ENCODE measurements at regions not wholly inside any gene's neighbourhood (a gene's known extent, or its start where the extent isn't known, plus 50 kb on each side); places are given as distances from the start of the nearest gene placed in this dataset.

DNA sequence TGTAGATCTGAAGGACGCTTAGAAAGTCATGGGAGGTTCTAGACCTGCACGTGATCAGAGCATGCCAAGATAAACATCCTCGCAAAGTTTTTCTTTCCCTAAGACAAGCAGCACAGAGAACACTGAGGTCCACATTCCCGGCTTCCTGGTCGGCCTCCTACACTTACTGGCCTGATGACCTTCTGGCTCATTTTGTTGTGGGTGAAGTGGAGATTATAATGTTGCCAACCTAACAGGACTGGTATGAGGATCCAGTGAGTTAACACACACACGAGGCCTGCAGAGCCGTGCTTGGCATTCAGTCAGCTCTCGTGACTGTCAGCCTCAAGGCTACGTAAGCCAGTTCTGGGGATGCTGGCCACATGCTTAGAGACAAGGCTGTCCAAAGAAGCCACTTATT, 186.0 kb downstream of the TENT4A start:
- TF ChIP-seq SIN3A (IDR thresholded peaks at IDR 0.05; ENCODE audit: borderline replicate concordance, insufficient read depth, low read length): no peak
- no peak for TF ChIP-seq TAF1 (IDR thresholded peaks at IDR 0.05; ENCODE audit: borderline replicate concordance, insufficient read depth, low read length)
- TF ChIP-seq, protein P1, sequence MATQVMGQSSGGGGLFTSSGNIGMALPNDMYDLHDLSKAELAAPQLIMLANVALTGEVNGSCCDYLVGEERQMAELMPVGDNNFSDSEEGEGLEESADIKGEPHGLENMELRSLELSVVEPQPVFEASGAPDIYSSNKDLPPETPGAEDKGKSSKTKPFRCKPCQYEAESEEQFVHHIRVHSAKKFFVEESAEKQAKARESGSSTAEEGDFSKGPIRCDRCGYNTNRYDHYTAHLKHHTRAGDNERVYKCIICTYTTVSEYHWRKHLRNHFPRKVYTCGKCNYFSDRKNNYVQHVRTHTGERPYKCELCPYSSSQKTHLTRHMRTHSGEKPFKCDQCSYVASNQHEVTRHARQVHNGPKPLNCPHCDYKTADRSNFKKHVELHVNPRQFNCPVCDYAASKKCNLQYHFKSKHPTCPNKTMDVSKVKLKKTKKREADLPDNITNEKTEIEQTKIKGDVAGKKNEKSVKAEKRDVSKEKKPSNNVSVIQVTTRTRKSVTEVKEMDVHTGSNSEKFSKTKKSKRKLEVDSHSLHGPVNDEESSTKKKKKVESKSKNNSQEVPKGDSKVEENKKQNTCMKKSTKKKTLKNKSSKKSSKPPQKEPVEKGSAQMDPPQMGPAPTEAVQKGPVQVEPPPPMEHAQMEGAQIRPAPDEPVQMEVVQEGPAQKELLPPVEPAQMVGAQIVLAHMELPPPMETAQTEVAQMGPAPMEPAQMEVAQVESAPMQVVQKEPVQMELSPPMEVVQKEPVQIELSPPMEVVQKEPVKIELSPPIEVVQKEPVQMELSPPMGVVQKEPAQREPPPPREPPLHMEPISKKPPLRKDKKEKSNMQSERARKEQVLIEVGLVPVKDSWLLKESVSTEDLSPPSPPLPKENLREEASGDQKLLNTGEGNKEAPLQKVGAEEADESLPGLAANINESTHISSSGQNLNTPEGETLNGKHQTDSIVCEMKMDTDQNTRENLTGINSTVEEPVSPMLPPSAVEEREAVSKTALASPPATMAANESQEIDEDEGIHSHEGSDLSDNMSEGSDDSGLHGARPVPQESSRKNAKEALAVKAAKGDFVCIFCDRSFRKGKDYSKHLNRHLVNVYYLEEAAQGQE (IDR thresholded peaks at IDR 0.05; ENCODE audit: insufficient read depth in 1 of 2, low read depth in 2 of 2, low read length in 2 of 2): no peak
- TF ChIP-seq POLR2AphosphoS5 (IDR thresholded peaks at IDR 0.05; ENCODE audit: low read depth, low read length): no peak
- TF ChIP-seq FOXP2 (optimal IDR thresholded peaks at IDR 0.05; ENCODE audit: borderline replicate concordance, extremely low read depth, extremely low read length, insufficient read depth): no peak

DNA sequence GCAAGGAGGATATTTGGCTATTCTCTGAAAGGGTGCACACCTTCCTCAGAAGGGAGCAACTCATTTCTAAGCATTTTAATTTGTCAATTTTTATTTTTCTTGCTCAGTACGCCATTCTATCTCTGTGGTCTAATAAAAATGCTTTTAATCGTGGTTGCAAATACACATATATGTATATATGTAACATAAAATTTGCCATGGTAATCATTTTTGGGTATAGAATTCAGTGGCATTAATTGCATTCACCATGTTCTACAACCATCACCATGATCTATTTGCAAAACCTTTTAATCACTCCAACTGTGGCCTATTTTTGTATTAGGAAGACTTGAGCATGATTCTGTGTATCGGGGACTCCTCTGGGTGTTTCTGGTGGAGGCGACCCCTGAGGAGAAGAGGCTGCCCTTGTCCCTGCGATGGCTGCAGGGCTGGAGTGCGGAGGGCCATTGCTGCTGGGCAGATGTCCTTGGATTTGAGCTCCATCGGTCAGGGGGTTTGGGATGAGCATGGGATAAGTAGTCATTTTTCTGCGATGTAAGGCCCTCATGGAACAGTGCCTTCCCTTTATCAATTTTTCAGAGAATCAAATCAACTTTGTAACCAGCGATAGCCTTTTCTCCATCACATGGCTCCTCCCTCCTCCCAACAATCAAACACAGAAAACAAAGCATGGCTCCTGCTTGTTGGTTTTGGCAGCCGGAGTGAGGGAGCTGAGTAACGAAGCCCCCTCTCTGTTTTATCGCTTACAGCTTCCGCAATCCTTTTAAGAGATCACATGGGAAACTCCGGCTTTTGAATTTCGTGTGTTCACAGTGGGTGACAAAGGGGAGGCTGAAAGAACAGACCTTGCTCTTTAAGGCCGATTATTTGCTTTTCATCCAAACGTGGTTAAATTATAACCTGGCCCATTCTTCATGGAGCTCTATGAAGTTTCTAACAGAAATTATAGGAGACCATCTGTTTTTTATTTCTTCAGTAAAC, 187.3 kb downstream of the TENT4A start:
- no peak for TF ChIP-seq TAF1 (IDR thresholded peaks at IDR 0.05; ENCODE audit: borderline replicate concordance, insufficient read depth, low read length)
- TF ChIP-seq POLR2AphosphoS5 (IDR thresholded peaks at IDR 0.05; ENCODE audit: low read depth, low read length): no peak
- TF ChIP-seq, protein P1 (IDR thresholded peaks at IDR 0.05; ENCODE audit: insufficient read depth in 1 of 2, low read depth in 2 of 2, low read length in 2 of 2): no peak
- no peak for TF ChIP-seq SIN3A (IDR thresholded peaks at IDR 0.05; ENCODE audit: borderline replicate concordance, insufficient read depth, low read length)
- no peak for TF ChIP-seq FOXP2 (optimal IDR thresholded peaks at IDR 0.05; ENCODE audit: borderline replicate concordance, extremely low read depth, extremely low read length, insufficient read depth)

DNA sequence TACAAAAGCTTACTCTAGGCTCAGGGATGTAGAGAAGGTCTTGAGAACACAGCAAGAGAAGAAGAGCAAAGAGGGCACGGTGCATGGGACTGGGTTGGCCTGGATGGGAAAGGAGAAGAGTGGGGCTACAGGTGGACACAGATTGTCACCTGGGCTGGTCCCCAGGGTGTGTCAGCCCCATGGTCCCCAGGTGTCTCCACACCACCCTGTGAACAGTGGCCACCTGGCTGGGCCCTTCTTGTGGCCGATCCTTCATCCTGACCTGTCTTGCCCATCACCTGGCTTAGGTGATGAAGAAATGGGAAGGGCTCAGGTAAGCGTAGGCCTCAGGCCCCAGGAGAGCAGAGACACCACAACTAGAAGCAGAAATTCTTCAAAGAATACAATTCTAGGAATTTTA, 188.9 kb downstream of the TENT4A start:
- TF ChIP-seq POLR2AphosphoS5 (IDR thresholded peaks at IDR 0.05; ENCODE audit: low read depth, low read length) (no peak), TAF1 (IDR thresholded peaks at IDR 0.05; ENCODE audit: borderline replicate concordance, insufficient read depth, low read length) (no peak), FOXP2 (optimal IDR thresholded peaks at IDR 0.05; ENCODE audit: borderline replicate concordance, extremely low read depth, extremely low read length, insufficient read depth) (no peak), SIN3A (IDR thresholded peaks at IDR 0.05; ENCODE audit: borderline replicate concordance, insufficient read depth, low read length) (no peak)
- TF ChIP-seq, protein P1 (IDR thresholded peaks at IDR 0.05; ENCODE audit: insufficient read depth in 1 of 2, low read depth in 2 of 2, low read length in 2 of 2): no peak

DNA sequence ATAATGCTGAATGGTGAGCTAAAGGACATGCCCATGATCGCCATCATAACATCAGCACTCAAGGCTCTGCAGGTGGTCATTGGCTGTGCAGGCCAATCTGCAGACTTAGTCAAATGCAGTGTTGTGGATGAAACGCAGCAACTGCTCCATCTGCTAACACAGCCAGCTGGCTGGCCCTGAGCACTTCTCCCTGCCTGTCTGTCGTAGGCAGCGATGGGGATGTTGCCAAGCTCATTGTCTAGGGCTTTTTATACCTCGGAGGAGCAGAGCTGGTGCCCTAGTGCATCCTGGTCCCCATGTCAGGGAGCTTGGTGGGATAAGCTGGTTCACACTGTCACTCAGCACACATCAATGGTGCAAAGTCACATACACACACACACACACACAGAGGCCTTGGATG, 189.4 kb downstream of the TENT4A start:
- no peak for TF ChIP-seq POLR2AphosphoS5 (IDR thresholded peaks at IDR 0.05; ENCODE audit: low read depth, low read length)
- no peak for TF ChIP-seq SIN3A (IDR thresholded peaks at IDR 0.05; ENCODE audit: borderline replicate concordance, insufficient read depth, low read length)
- TF ChIP-seq, protein P1 (IDR thresholded peaks at IDR 0.05; ENCODE audit: insufficient read depth in 1 of 2, low read depth in 2 of 2, low read length in 2 of 2): no peak
- no peak for TF ChIP-seq FOXP2 (optimal IDR thresholded peaks at IDR 0.05; ENCODE audit: borderline replicate concordance, extremely low read depth, extremely low read length, insufficient read depth)
- no peak for TF ChIP-seq TAF1 (IDR thresholded peaks at IDR 0.05; ENCODE audit: borderline replicate concordance, insufficient read depth, low read length)
